ENCODE measurements at regions not wholly inside any gene's neighbourhood (a gene's known extent, or its start where the extent isn't known, plus 50 kb on each side); places are given as distances from the start of the nearest gene placed in this dataset.

- Histone ChIP-seq H3K9me3 (replicated peaks) (no peaks in the 10 kb centered on the region), H3K4me1 (peaks cover 48% of the 10 kb centered on the region), H3K36me3 (no peaks in the 10 kb centered on the region), H3K27ac (replicated peaks) (no peak overlapping the region), H3K4me3 (no peak overlapping the region), H3K27me3 (ENCODE audit: low read depth) (no peaks in the 10 kb centered on the region)
- TF ChIP-seq CTCF (IDR thresholded peaks at IDR 0.05; ENCODE audit: borderline replicate concordance) = no peak
- intact Hi-C loops (cut with micrococcal nuclease) = no loop called here
- DNase-seq = no peak
Measured at GRCh38 chr11:8740129-8740528, 57.5 kb downstream of the RPL27A start.

GRCh38 chr11:8744423-8744822 lies 61.8 kb downstream of the RPL27A start:
- H3K36me3 ChIP-seq = no peaks in the 10 kb centered on the region
- H3K27ac ChIP-seq (replicated peaks) = no peak overlapping the region

DNA sequence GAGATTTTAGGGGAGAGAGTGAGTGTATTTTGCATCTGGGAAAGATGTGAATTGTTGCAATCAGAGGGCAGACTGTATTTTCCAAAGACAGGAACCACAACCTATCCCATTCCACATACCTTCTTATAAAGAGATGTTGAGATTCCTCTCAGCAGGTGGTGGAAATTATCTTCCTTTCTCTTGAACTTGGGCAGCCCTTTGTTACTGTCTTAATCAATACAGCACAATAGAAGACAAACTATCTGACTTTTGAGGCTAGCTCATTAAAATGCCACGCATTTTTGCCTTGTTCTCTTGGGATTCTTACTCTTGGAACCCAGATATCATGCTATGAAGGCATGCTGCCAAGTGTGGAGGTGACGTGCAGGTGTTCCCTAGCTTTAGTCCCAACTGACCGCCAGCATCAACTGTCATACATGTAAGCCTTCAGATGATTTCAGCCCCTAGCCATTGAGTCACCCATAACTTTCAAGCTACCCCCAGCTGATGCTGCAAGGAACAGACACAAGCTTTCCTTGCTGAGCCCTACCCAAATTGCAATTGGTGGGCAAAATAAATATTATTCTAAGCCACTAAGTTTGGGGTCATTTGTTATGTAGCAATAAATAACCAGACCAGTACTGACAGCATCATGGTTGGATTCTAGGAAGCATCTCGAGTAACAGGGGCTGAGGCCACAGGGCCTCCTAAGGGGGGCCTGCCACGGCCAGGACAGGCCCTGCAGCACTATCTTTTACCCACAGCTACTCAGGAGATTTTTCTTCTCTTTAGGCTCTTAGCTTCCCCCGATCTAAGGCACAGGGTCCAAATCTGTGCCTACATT lies 63.0 kb downstream of the RPL27A start:
- Histone ChIP-seq H3K27me3 (ENCODE audit: low read depth) (no peaks in the 10 kb centered on the region), H3K27ac (replicated peaks) (no peak overlapping the region), H3K36me3 (no peaks in the 10 kb centered on the region), H3K4me1 (peaks cover 56% of the 10 kb centered on the region), H3K4me3 (no peak overlapping the region), H3K9me3 (replicated peaks) (no peaks in the 10 kb centered on the region)
- intact Hi-C loops (cut with micrococcal nuclease) = no loop called here
- DNase-seq = no peak
- no peak for TF ChIP-seq CTCF (IDR thresholded peaks at IDR 0.05; ENCODE audit: borderline replicate concordance)

More at GRCh38 chr11:8744423-8744822, 61.8 kb downstream of the RPL27A start:
- H3K9me3 ChIP-seq (replicated peaks) = no peaks in the 10 kb centered on the region
- intact Hi-C loops (cut with micrococcal nuclease) = no loop called here
- H3K4me1 ChIP-seq = peaks cover 57% of the 10 kb centered on the region
- no peaks in the 10 kb centered on the region for H3K27me3 ChIP-seq (ENCODE audit: low read depth)
- no peak overlapping the region for H3K4me3 ChIP-seq
- no peak for TF ChIP-seq CTCF (IDR thresholded peaks at IDR 0.05; ENCODE audit: borderline replicate concordance)
- no peak for DNase-seq

DNA sequence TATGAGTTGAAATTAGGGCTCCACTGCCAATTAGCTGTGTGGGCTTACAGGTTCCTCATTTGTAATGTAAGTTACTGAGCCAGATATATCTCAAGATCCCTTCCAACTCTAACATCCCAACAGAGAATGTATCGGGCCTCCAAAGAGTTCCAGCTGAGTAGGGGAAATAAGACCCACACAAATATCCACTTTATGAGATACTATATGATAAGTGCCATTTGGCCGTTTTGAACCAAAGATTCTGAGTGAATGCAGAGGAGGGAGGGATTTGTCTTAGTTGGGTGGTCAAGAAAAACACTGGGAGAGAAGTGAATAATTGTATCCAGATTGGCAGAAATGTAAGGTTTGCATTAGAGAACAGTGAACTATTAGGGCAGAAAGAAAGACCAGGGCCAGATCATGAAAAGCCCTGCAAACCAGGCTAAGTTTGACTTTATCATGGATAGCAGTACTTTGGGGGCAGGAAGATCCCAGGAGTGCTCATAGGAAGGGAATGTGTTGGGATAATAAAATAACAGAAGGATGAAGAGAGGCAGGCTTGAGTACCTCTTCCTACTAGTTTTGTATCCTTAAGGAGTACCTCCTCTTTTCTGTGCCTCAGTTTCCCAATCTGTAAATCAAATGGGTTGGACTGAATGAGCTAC lies 63.9 kb downstream of the RPL27A start:
- H3K4me3 ChIP-seq = no peak overlapping the region
- H3K27me3 ChIP-seq (ENCODE audit: low read depth) = no peaks in the 10 kb centered on the region
- intact Hi-C loops (cut with micrococcal nuclease) = no loop called here
- no peaks in the 10 kb centered on the region for H3K9me3 ChIP-seq (replicated peaks)
- no peak for DNase-seq
- no peak for TF ChIP-seq CTCF (IDR thresholded peaks at IDR 0.05; ENCODE audit: borderline replicate concordance)
- no peak overlapping the region for H3K27ac ChIP-seq (replicated peaks)
- no peaks in the 10 kb centered on the region for H3K36me3 ChIP-seq
- peaks cover 48% of the 10 kb centered on the region for H3K4me1 ChIP-seq

GRCh38 chr11:8747173-8747572 lies 64.6 kb downstream of the RPL27A start:
- no peak overlapping the region for H3K27ac ChIP-seq (replicated peaks)
- H3K27me3 ChIP-seq (ENCODE audit: low read depth) = no peaks in the 10 kb centered on the region
- no peaks in the 10 kb centered on the region for H3K9me3 ChIP-seq (replicated peaks)

More at GRCh38 chr11:8747173-8747572, 64.6 kb downstream of the RPL27A start:
- H3K4me1 ChIP-seq = peaks cover 42% of the 10 kb centered on the region
- no peak for DNase-seq
- no peaks in the 10 kb centered on the region for H3K36me3 ChIP-seq
- H3K4me3 ChIP-seq = no peak overlapping the region
- intact Hi-C loops (cut with micrococcal nuclease) = no loop called here
- no peak for TF ChIP-seq CTCF (IDR thresholded peaks at IDR 0.05; ENCODE audit: borderline replicate concordance)
